LNCaP clone FGC (cell line): ENCODE measurements at regions not wholly inside any gene's neighbourhood (a gene's known extent, or its start where the extent isn't known, plus 50 kb on each side); places are given as distances from the start of the nearest gene placed in this dataset.

Experiments used
- DNase-seq: peaks from one replicate; pipeline ENCODE4 v3.0.0-alpha.2; 2011; ENCODE audit warnings: low read depth
- H3K4me3 ChIP-seq: 2 replicates; pipeline ENCODE4 v1.5.1; 2011; ENCODE audit warnings: mild to moderate bottlenecking, low read depth, low read length, control low read depth
- TF ChIP-seq, protein P1 (sequence below): IDR thresholded peaks from 2 replicates; pipeline ENCODE4 v1.5.1; 2012; ENCODE audit warnings: mild to moderate bottlenecking; ENCODE audit not compliant: control insufficient read depth, insufficient read depth; ENCODE audit errors: extremely low read depth

DNA sequence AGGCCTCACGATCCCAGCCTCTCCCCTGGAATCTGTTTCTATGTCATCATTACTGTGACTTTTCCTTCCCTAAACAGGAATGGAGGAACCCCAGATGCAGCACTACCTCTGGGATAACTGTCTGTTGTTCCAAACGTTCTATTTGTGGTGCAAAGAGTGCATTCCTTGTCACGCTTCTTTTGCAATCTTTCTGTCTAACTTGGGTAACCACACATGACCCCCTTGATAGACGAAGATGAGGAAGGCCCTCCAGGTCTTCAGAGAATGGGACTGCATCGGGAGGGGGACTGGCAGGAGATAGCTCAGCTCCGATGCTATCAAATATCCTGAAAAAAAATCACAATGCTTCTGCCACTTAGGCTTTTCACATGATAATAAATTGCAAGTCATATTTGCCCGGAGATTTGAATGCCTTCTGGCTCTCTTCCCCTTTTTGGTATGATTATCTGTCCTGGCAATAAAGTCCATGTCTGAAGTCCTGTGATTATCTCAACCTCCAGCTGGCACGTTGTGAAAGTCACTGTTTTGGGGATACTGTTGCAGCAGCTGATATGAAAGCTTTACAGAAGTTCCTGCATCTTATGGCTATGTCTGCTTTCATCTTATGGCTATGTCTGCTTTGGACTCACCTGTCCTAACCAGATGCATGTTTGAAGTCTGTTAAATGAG is 148.7 kb upstream of the LMO4 start:
- no peak for DNase-seq
- H3K4me3 ChIP-seq = no peak overlapping the region
- TF ChIP-seq, protein P1, sequence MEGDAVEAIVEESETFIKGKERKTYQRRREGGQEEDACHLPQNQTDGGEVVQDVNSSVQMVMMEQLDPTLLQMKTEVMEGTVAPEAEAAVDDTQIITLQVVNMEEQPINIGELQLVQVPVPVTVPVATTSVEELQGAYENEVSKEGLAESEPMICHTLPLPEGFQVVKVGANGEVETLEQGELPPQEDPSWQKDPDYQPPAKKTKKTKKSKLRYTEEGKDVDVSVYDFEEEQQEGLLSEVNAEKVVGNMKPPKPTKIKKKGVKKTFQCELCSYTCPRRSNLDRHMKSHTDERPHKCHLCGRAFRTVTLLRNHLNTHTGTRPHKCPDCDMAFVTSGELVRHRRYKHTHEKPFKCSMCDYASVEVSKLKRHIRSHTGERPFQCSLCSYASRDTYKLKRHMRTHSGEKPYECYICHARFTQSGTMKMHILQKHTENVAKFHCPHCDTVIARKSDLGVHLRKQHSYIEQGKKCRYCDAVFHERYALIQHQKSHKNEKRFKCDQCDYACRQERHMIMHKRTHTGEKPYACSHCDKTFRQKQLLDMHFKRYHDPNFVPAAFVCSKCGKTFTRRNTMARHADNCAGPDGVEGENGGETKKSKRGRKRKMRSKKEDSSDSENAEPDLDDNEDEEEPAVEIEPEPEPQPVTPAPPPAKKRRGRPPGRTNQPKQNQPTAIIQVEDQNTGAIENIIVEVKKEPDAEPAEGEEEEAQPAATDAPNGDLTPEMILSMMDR = no peak

DNA sequence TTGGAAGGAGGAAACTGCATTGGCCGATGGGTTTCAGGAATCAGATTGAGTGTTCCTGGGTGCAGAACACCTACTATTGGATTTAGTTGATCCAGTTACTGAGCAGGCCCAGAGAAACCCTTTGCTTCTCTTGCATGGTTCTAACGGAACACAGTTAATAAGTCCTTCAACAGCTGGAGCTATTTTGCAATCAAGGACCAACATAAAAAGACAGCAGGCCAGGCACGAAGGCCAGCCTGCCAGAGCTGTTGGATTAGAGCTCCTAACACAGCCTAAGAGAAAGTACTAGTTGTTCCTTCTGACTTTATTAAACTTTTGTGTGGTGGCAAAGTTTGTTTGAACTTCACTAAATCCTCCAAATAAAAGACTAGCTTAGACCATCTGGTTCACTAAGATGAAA is 148.0 kb upstream of the LMO4 start:
- H3K4me3 ChIP-seq = no peak overlapping the region
- TF ChIP-seq, protein P1 = no peak
- DNase-seq = no peak

DNA sequence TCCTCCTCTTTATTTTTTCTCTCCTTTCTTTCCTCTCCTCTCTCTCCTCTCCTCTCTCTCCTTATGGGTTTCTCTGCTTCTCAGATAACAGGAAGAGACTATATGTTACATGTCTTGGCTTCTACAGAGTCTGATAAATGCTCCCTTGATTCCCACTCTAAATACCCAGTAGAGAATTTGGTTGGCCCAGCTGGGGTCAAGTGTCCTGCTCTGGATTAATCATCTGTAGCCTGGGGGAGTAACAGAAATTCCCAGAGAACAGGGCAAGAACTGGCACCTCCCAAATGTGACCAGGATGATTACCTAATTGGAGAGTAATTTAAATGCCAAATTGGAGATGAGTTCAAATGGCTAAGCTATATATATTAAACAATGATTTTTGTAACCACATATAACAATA is 146.1 kb upstream of the LMO4 start:
- H3K4me3 ChIP-seq = no peak overlapping the region
- TF ChIP-seq, protein P1 = no peak
- DNase-seq = no peak

DNA sequence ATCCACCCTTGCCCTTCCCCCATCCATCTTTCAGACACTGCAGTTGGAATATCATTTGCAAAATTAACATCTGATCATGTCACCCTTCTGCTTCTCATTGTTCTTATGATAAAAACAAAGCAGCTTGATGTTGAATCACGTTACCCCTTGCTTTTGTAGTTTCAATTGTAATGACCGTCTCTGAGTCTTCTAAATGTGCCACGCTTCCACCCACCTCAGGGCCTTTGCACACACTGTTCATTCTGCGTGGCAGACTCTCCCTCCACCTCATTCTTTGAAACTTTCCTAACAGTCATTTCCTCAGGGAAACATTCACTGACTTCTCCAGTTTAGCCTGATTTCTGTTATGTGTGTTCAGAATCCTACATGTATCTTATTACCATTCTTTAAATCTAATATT is 143.6 kb upstream of the LMO4 start:
- TF ChIP-seq, protein P1 = no peak
- H3K4me3 ChIP-seq = no peak overlapping the region
- no peak for DNase-seq

DNA sequence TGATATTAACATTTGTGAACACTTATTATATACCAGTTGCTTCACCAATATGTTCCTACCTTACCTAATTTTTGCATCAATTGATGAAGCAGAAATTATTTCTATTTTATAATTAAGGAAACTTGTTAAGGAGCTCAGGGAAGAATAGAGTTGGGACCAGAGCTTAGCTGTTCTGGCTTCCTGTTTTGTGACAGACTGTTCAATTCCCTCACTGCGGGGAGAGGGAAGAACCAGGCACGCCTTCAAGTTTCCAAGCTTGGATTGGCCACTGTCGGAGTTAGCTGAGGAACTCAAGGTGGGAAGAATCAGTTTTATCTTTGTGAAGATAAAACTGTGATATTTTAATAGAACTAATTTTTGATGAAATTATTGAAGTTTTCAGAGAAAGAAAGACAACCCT is 142.3 kb upstream of the LMO4 start:
- H3K4me3 ChIP-seq = no peak overlapping the region
- TF ChIP-seq, protein P1 = no peak
- no peak for DNase-seq

DNA sequence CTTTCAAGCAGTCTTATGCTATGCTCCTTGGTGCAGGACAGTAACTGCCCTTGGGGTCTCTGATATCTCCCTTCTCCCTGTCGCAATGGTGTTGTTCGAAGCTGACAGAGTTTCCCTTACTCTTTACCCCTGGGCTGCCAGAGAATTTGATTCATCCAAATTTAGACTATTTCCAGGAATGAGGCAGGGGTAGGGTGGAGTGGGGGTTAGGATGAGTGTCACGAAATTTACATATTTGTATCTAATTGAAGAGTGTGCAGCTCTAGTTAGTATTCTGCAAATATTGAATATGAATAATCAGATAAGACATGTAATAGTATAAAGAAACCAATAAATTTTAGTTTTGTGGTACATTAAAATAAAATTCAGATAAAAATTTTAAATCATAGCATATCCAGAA is 140.0 kb upstream of the LMO4 start:
- TF ChIP-seq, protein P1 = no peak
- DNase-seq = no peak

DNA sequence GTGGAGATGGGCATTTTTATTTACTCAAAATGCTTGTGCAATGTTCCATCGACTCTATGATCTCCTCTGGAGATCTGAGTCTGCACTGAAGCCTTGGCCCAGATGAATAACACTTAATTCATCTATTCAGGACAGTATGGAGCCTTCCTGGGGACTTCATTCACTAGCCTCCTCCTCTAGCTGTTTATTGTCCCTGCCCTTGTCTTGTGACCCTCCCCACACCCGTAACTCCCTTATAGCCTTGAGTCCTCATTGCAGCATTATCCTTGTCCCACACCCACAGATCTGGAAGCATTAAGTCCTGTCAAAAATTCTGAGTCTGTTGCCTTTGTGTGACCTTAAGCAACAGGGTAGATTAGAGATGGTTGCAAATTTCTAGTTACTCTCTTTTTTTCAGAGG is 138.3 kb upstream of the LMO4 start:
- DNase-seq = no peak
- H3K4me3 ChIP-seq = no peak overlapping the region
- TF ChIP-seq, protein P1 = no peak

More for the DNA sequence above, 140.0 kb upstream of the LMO4 start:
- no peak overlapping the region for H3K4me3 ChIP-seq
